ENCODE measurements at regions not wholly inside any gene's neighbourhood (a gene's known extent, or its start where the extent isn't known, plus 50 kb on each side); places are given as distances from the start of the nearest gene placed in this dataset.

DNA sequence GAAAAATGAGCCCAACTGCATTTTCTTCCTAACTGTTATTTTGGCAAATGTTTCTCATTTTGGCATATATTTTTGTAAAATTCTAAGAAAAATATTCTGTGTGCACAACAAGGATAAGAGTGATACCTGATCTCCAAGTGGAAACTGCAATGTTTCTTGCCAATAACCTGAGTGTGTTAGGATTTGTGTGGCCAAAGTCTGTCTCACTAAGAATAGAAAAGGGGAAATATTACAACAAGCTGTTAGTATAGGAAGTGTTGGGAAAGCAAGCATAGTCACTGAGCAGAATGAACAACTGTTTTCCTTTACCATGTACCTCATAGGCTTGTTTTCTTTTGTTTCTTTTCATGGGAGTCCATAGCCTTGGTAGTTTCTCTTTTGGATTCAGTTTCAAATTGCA lies 624.2 kb downstream of the MTRR start:
- no peak for TF ChIP-seq EZH2 (IDR thresholded peaks at IDR 0.05)
- no peak for TF ChIP-seq CTCF (IDR thresholded peaks at IDR 0.05)
- no peak for TF ChIP-seq EZH2phosphoT487 (IDR thresholded peaks at IDR 0.05)
- H3K9me3 Mint-ChIP-seq: peaks cover 12% of the 10 kb centered on the region

DNA sequence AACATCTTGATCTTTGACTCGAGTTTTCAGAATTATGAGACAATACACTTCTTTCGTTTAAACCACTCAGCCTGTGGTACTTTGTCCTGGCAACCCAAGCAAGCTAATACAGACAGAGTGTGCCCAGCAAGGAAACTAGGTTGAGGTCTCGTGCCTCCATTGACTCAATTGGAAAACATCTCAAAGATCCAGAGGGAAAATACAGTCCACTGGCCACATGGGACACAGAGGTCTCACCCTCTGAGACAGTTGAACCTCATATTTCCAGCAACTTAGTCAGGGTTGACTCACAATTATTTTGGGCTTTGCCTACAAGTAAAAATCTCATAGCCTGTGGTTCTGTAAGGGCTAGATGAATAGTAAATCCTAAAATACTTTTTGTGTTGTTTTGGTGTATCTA lies 631.5 kb downstream of the MTRR start:
- no peaks in the 10 kb centered on the region for H3K79me2 ChIP-seq (ENCODE audit: low read depth)
- Mint-ChIP-seq H3K27me3 (ENCODE audit: insufficient read depth, low read depth) (no peaks in the 10 kb centered on the region), H3K36me3 (no peaks in the 10 kb centered on the region), H3K9me3 (peaks cover 18% of the 10 kb centered on the region), H3K4me3 (no peak overlapping the region), H3K4me1 (no peaks in the 10 kb centered on the region), H3K27ac (no peak overlapping the region)
- H3K4me3 ChIP-seq: no peak overlapping the region
- H2AFZ ChIP-seq (replicated peaks): no peak overlapping the region
- no peaks in the 10 kb centered on the region for H3F3A ChIP-seq (ENCODE audit: low read depth)
- no peaks in the 10 kb centered on the region for H4K20me1 ChIP-seq (ENCODE audit: low read depth)
- H3K36me3 ChIP-seq: no peaks in the 10 kb centered on the region
- no peak for DNase-seq (ENCODE audit: low spot score)
- no peak overlapping the region for H3K9ac ChIP-seq
- H3K27me3 ChIP-seq: no peaks in the 10 kb centered on the region
- H3K27ac ChIP-seq: no peak overlapping the region
- no peak overlapping the region for H3K4me2 ChIP-seq
- no peak for TF ChIP-seq EZH2 (IDR thresholded peaks at IDR 0.05)
- TF ChIP-seq CTCF (IDR thresholded peaks at IDR 0.05): no peak
- no peak for TF ChIP-seq EZH2phosphoT487 (IDR thresholded peaks at IDR 0.05)
- H3K4me1 ChIP-seq: no peaks in the 10 kb centered on the region
- peaks cover 14% of the 10 kb centered on the region for H3K9me3 ChIP-seq (ENCODE audit: low read depth)

More for the DNA sequence above, 624.2 kb downstream of the MTRR start:
- Histone ChIP-seq H4K20me1 (ENCODE audit: low read depth) (no peaks in the 10 kb centered on the region), H3K4me3 (no peak overlapping the region), H3K9me3 (ENCODE audit: low read depth) (peaks cover 6% of the 10 kb centered on the region), H3K79me2 (ENCODE audit: low read depth) (no peaks in the 10 kb centered on the region), H3K9ac (no peak overlapping the region), H3K4me1 (no peaks in the 10 kb centered on the region), H3F3A (ENCODE audit: low read depth) (no peaks in the 10 kb centered on the region), H3K27ac (no peak overlapping the region), H3K27me3 (no peaks in the 10 kb centered on the region), H3K4me2 (no peak overlapping the region), H3K36me3 (no peaks in the 10 kb centered on the region), H2AFZ (replicated peaks) (no peak overlapping the region)
- DNase-seq (ENCODE audit: low spot score): no peak
- no peaks in the 10 kb centered on the region for H3K36me3 Mint-ChIP-seq
- H3K27me3 Mint-ChIP-seq (ENCODE audit: insufficient read depth, low read depth): no peaks in the 10 kb centered on the region
- no peak overlapping the region for H3K4me3 Mint-ChIP-seq
- H3K4me1 Mint-ChIP-seq: no peaks in the 10 kb centered on the region
- H3K27ac Mint-ChIP-seq: no peak overlapping the region

DNA sequence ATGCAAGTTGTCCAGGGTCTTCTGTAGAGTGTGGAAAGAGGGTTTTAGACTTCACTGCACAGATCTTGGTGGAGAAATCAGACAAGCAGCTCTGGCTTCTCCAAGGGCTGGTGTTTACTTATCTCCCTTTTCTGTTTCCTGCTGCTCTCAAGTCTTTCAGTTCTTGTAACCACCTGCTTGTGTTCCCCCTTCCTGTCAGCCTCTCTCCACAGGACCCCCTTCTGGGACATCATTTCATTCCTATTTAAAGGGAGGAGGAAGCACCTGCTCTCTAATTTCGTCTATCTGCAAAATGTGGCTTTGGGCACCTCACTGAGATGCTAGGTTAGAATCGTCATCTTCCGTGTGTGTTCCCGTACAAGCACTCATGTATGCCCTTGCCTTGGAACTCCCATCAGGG lies 636.2 kb downstream of the MTRR start:
- Histone ChIP-seq H3K9me3 (ENCODE audit: low read depth) (no peaks in the 10 kb centered on the region), H3K9ac (no peak overlapping the region), H3K4me1 (peaks cover 6% of the 10 kb centered on the region), H3K27ac (no peak overlapping the region), H4K20me1 (ENCODE audit: low read depth) (no peaks in the 10 kb centered on the region), H2AFZ (replicated peaks) (no peak overlapping the region), H3K36me3 (no peaks in the 10 kb centered on the region), H3K27me3 (no peaks in the 10 kb centered on the region), H3K4me3 (no peak overlapping the region), H3K4me2 (no peak overlapping the region), H3K79me2 (ENCODE audit: low read depth) (no peaks in the 10 kb centered on the region), H3F3A (ENCODE audit: low read depth) (no peaks in the 10 kb centered on the region)
- no peaks in the 10 kb centered on the region for H3K36me3 Mint-ChIP-seq
- no peaks in the 10 kb centered on the region for H3K27me3 Mint-ChIP-seq (ENCODE audit: insufficient read depth, low read depth)
- H3K4me3 Mint-ChIP-seq: no peak overlapping the region
- H3K9me3 Mint-ChIP-seq: no peaks in the 10 kb centered on the region
- H3K4me1 Mint-ChIP-seq: peaks cover 4% of the 10 kb centered on the region
- TF ChIP-seq EZH2phosphoT487 (IDR thresholded peaks at IDR 0.05) (no peak), EZH2 (IDR thresholded peaks at IDR 0.05) (no peak), CTCF (IDR thresholded peaks at IDR 0.05) (no peak)
- DNase-seq (ENCODE audit: low spot score): no peak
- H3K27ac Mint-ChIP-seq: no peak overlapping the region
